GM12892 (cell line): ENCODE measurements at regions not wholly inside any gene's neighbourhood (a gene's known extent, or its start where the extent isn't known, plus 50 kb on each side); places are given as distances from the start of the nearest gene placed in this dataset.

Experiments used
- POLR2A ChIP-seq: IDR thresholded peaks from 2 replicates; pipeline ENCODE4 v1.6.1; 2011; ENCODE audit warnings: low read depth, low read length, control low read depth
- POLR2AphosphoS5 ChIP-seq: IDR thresholded peaks from 2 replicates; pipeline ENCODE4 v1.6.1; 2011; ENCODE audit warnings: low read depth, low read length, control low read depth
- TAF1 ChIP-seq: IDR thresholded peaks from 2 replicates; pipeline ENCODE4 v1.6.1; 2011; ENCODE audit warnings: low read depth, mild to moderate bottlenecking, control low read depth, low read length, borderline replicate concordance

DNA sequence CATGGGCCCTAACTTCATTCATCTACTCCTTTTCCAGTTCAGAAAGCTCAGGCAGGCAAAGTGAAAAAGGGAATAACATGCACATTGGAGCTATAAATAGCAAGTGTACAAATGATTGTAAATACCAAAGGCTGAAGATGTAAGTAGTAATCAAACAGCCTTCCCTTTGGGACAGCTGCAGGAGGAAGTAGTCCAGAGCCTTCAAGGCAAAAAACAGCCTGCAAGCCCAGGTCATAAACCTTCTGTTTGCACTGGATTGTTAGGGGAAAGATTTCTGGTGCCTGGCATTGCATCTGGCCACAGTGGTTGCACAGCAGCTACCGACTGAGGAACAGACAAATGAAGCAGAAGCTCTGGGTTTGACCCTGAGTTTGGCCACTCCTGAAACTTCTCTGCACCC lies 98.6 kb upstream of the PMFBP1 start:
- TF ChIP-seq POLR2A, result no peak
- TF ChIP-seq POLR2AphosphoS5, result no peak
- no peak for TF ChIP-seq TAF1
